ENCODE measurements at regions not wholly inside any gene's neighbourhood (a gene's known extent, or its start where the extent isn't known, plus 50 kb on each side); places are given as distances from the start of the nearest gene placed in this dataset.
A peak's percentile ranks its signal among the peaks of the same experiment; 100 is the strongest.

DNA sequence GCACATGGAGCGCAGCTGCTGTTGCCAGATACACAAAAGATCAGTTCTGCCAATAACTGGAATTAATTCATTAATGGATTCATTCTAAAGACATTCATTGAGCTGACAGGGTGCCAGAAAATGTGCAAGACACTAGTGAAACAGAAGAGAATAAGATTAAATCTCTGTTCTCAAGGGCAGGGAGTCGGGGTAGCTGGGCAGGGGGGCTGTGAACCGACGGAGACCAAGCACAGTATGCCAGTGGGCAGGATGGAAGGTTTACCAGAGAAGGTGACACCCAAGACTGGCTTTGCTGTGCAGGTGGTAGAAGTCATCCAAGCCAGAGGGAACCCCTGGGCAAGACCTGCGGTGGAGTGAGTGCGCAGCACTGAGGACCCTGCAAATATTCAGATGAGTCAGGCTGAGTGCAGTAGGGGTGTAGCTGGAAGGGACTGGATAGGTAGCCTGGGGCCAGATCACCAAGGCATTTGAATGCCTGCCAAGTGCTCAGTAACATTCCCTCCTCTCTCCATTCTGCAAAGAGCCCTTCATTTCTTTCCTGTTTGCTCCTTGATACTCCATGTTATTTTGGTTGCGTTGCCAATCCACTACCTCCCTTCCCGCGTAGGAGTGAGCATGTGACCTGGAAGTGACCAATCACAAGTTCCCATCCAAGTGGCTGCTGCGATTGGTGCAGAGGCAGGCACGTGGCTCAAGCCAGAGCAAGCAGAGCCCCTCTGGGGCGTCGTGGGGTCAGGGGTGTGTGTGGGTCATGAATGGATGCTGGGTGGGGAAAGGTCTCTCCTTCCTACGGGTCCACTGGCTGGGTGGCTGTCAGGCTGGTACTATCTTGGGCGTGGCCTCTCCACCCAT is 413.1 kb downstream of the PTPRU start:
- Mint-ChIP-seq H3K36me3 (no peaks in the 10 kb centered on the region), H3K4me3 (no peak overlapping the region), H3K27ac (no peak overlapping the region), H3K4me1 (no peaks in the 10 kb centered on the region), H3K9me3 (no peaks in the 10 kb centered on the region)
- DNase-seq (ENCODE audit: low spot score in 2 of 2) (no peak), ATAC-seq (peak; percentile 17)

DNA sequence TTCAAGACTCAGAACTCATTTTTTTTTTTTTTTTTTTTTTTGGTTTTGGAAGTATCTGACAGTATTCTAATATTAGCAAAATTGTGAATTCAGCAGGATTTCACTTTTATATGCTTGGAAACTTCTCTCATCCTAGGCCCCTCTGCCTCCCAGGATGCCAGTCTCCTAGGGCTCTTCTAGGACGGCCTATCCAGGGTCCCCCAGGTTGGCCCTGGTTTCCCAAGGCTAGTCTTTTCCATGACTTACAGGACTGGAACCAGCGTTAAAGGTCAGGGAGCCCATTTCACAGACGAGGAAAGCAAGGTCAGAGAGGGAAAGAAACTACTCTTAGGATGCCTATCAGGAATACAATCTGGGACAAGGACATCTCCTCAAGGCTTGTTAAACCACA is 412.5 kb downstream of the PTPRU start:
- no peak for DNase-seq (ENCODE audit: low spot score in 2 of 2)
- H3K27ac Mint-ChIP-seq, result no peak overlapping the region
- no peak overlapping the region for H3K4me3 Mint-ChIP-seq
- H3K9me3 Mint-ChIP-seq, result no peaks in the 10 kb centered on the region
- H3K36me3 Mint-ChIP-seq, result no peaks in the 10 kb centered on the region
- ATAC-seq, result no peak
- no peaks in the 10 kb centered on the region for H3K4me1 Mint-ChIP-seq

DNA sequence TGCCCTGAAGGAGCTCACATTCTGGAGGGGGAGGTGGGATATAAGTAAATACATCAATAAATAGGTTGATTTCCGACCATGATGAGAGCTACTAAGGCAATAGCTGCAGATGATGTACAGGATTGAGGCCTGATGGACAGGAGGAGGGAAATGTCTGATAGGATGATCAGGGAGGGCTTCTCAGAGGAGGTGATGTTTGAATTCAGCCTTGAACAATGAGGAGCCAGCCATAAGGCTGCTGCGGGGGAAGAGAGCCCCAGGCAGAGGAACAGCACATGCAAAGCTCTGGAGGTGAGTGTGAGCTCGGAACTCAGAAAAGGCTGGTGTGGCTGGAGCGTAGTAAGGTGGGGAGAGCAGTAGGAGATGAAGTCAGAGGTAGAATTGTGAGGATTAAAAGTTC is 411.7 kb downstream of the PTPRU start:
- ATAC-seq (no peak), DNase-seq (ENCODE audit: low spot score in 2 of 2) (no peak)
- Mint-ChIP-seq H3K9me3 (no peaks in the 10 kb centered on the region), H3K4me3 (no peak overlapping the region), H3K27ac (no peak overlapping the region), H3K36me3 (no peaks in the 10 kb centered on the region), H3K4me1 (no peaks in the 10 kb centered on the region)

DNA sequence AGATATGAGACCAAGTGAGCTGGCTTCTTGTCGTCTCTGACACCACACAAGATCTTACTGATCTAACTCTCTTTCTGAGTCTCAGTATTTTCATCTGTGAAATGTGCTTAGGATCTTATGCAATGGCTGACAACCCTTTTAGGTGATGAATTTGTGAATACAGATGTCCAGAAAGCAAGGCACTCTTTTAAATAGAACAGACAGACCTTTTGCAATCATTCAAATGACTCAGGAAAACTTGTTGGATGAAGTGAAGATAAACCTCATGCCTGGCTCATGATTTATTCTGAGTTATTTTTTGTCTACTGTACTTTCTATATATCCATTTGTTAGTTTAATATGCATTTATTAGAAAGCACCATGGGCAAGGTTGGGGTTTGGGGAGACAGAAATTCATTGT is 411.3 kb downstream of the PTPRU start:
- Mint-ChIP-seq H3K27ac (no peak overlapping the region), H3K4me1 (no peaks in the 10 kb centered on the region), H3K9me3 (no peaks in the 10 kb centered on the region), H3K4me3 (no peak overlapping the region), H3K36me3 (no peaks in the 10 kb centered on the region)
- no peak for ATAC-seq
- DNase-seq (ENCODE audit: low spot score in 2 of 2), result no peak

DNA sequence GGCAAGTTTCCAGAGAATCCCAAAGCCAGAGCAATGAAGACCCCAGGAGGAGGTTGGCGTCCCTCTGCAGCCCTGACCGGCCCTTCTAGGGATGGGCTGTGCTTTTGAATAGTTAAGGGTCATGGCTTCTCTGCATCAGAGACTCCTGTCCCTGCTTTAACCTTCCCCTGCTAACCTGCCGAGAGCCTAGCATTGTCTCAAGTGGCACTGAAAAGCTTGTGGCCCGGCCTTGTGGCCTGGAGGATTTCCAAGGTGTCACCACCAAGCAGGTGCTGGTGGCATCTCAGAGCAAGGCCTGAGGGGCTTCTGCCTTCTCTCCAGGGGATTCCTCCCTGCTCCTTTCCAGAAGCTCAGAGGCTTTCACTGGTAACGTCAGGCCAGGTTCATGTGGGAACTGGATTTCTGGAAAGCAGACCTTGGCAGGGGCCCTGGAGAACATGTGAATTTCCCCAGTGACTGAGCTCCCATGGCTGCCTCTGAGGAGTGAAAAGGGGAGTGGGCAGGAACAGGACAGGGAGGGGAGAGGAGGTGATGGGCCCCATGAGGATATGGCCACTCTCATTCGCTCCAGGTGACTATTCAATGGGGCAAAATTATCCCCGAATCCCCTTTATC is 409.9 kb downstream of the PTPRU start:
- no peaks in the 10 kb centered on the region for H3K9me3 Mint-ChIP-seq
- no peaks in the 10 kb centered on the region for H3K36me3 Mint-ChIP-seq
- no peaks in the 10 kb centered on the region for H3K4me1 Mint-ChIP-seq
- DNase-seq (ENCODE audit: low spot score in 2 of 2) (no peak), ATAC-seq (no peak)
- H3K4me3 Mint-ChIP-seq, result no peak overlapping the region
- H3K27ac Mint-ChIP-seq, result no peak overlapping the region

DNA sequence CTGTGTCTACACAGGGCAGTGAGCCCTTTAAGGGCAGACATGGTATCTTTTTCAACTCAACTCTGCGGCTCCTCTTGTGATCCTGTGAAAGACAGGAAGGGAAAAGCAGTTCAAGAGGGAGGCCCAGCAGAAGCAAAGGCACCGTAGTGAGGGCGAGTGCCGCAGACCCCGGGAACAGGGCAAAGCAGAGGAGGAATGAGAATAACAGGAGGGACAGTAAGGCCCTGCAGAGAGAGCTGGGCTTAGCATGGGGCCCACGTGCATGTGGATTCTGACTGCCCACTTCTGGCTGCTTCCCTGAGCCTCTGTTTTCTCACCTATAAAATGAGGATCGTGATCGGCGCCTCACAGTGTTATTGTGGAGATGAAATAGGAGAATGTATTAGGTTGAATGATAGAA is 409.3 kb downstream of the PTPRU start:
- Mint-ChIP-seq H3K27ac (no peak overlapping the region), H3K4me1 (no peaks in the 10 kb centered on the region), H3K36me3 (no peaks in the 10 kb centered on the region), H3K9me3 (no peaks in the 10 kb centered on the region), H3K4me3 (no peak overlapping the region)
- no peak for ATAC-seq
- no peak for DNase-seq (ENCODE audit: low spot score in 2 of 2)

DNA sequence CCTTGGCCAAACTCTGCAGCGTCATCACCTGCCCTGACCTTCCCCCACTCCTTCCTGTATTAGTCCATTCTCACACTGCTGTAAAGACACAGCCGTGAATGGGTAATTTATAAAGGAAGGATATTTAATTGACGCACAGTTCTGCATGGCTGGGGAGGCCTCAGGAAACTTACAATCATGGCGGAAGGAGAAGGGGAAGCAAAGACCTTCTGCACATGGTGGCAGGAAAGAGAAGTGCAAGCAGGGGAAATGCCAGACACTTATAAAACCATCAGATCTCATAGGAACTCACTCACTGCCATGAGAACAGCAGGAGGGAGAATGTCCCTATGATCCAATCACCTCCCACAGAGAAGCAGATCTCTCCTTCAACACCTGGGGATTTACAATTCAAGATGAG is 408.5 kb downstream of the PTPRU start:
- no peak for DNase-seq (ENCODE audit: low spot score in 2 of 2)
- H3K4me1 Mint-ChIP-seq, result no peaks in the 10 kb centered on the region
- H3K9me3 Mint-ChIP-seq, result no peaks in the 10 kb centered on the region
- no peak overlapping the region for H3K4me3 Mint-ChIP-seq
- no peaks in the 10 kb centered on the region for H3K36me3 Mint-ChIP-seq
- ATAC-seq, result no peak
- H3K27ac Mint-ChIP-seq, result no peak overlapping the region

DNA sequence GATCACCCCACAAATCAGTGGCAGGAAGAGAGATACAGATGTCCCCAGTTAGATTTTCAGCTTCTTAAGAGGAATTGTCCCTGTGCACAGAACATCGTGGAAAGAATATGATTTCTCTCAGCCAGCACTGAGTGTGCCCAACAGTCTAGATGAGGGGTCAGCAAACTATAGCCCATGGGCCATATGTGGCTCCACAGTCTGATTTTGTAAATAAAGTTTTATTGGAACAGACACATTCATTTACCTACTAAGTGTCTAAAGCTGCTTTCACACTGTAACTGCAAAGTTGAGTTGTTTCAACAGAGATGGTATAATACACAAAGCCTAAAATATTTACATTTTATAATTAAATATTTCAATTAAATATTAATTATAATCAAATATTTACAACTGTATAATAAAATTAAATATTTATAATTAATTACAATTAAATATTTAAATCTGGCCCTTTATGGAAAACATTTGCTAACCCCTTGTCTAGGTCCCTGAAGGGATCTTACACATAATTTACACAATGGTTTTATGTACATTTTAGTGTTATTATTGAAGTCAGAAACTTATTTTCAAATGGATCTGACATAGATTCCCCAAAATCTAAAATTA is 407.6 kb downstream of the PTPRU start:
- Mint-ChIP-seq H3K27ac (no peak overlapping the region), H3K4me3 (no peak overlapping the region), H3K9me3 (no peaks in the 10 kb centered on the region), H3K36me3 (no peaks in the 10 kb centered on the region), H3K4me1 (no peaks in the 10 kb centered on the region)
- DNase-seq (ENCODE audit: low spot score in 2 of 2) (no peak), ATAC-seq (no peak)

DNA sequence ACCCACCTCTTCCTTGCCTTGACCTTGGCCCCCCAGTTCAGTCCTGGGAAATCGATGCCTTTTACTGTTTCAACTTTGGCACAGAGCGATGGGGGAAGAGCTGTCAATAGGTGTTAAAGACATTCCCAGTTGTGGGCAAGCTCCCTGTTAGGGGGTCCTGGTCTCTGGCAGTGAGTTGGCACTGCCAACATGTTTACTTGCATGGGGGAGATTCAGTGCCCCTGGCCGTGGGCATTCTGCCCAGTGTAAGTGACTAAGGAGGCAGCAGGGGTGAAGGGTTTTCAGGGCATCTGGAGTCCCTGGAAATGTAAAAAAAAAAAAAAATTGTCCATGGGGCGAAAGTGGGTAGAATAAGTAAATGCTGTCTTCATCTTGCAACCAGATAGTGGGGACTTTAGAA is 407.0 kb downstream of the PTPRU start:
- no peaks in the 10 kb centered on the region for H3K36me3 Mint-ChIP-seq
- DNase-seq (ENCODE audit: low spot score in 2 of 2) (no peak), ATAC-seq (no peak)
- no peaks in the 10 kb centered on the region for H3K9me3 Mint-ChIP-seq
- H3K4me3 Mint-ChIP-seq, result no peak overlapping the region
- no peaks in the 10 kb centered on the region for H3K4me1 Mint-ChIP-seq
- H3K27ac Mint-ChIP-seq, result peak overlapping the region; percentile 35

DNA sequence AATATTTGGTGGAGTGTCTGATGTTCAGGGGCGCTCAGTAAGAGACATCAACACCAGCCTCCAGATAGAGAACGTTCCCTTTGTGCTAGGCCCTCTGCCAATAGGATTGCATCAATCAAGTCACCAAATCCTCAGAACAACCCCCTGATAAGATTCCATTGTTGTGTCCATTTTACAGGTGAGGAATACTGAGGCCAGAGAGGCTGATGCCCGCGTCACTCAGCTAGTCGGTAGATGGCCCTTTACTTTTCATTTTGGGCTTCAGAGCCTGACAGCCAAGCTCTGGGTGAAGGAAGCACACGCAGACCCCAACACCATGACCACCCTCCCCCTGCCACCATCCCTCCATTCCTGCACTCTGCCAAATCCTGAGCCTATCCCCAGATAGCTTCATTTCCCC is 406.2 kb downstream of the PTPRU start:
- Mint-ChIP-seq H3K27ac (no peak overlapping the region), H3K36me3 (no peaks in the 10 kb centered on the region), H3K9me3 (no peaks in the 10 kb centered on the region), H3K4me3 (no peak overlapping the region), H3K4me1 (no peaks in the 10 kb centered on the region)
- ATAC-seq (no peak), DNase-seq (ENCODE audit: low spot score in 2 of 2) (no peak)

DNA sequence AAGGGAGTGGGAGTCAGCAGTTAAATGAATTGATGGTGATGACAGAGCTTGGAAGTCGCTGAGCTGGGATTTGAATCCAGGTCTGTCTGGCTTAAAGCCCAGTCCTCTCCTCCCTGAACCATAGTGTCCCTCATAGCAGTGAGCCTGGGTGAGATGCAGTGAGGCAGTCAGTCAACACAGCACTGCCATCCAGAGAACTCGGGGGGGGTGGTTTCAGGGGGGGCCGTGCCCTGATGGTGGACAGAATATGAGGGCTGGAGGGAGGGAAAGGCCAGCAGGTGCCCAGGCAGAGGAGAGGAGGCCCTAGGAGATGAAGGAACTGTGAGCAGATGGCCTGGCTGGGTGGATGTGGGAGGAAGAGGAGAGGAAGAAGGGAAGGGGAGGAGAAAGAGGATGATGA is 405.6 kb downstream of the PTPRU start:
- H3K4me3 Mint-ChIP-seq, result no peak overlapping the region
- H3K36me3 Mint-ChIP-seq, result no peaks in the 10 kb centered on the region
- no peaks in the 10 kb centered on the region for H3K9me3 Mint-ChIP-seq
- DNase-seq (ENCODE audit: low spot score in 2 of 2) (no peak), ATAC-seq (no peak)
- H3K27ac Mint-ChIP-seq, result no peak overlapping the region
- H3K4me1 Mint-ChIP-seq, result no peaks in the 10 kb centered on the region

DNA sequence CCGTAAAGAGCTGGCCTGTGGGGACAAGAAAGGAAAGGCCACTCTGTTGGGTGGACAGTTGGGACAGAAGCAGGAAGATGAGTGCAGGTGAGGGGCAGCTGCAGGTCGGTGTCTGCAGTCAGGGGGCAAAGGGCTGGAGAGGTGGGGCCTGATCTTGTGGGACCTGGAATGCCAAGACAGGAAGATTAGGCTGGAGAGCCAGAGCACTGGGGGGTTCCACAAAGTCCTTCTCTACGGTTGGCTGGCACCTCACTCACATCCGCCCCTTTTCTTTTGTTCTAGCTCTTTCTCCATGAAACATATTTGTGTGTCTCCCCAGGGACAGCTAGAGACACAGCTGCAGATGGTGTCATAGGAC is 404.1 kb downstream of the PTPRU start:
- Mint-ChIP-seq H3K36me3 (no peaks in the 10 kb centered on the region), H3K27ac (no peak overlapping the region), H3K4me3 (no peak overlapping the region)

DNA sequence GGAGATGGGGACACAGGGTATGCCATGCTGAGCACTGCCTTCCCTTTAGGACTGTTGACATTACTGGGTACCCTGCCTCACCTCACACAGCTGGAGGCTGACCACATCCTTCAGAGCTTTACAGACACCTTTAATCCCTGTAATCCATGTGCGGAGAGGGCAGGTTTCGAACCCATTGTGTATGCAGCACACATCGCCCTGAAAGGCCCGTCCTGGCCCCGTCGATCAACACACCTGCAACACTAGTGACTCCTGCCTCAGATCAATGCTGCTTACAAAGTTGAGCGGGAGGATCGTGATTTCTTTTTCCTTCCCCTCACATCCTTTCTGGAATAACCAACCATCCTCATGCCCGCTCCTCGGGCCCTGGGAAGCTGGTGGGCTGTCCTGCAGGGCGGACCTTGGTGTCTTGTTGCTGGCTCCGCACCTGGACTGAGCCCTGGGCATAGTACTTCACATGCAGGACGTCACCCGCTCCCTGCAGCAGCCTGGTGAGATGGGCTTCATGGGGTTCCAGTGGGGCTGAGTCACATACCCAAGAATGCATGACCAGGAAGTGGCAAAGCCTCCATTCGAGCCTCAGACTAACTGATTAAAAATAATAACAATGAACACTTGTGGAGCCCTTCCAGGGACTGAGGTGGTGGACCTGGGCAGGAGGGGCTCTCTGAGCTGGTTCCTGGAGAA is 403.6 kb downstream of the PTPRU start:
- ATAC-seq (no peak), DNase-seq (ENCODE audit: low spot score in 2 of 2) (no peak)
- H3K9me3 Mint-ChIP-seq, result no peaks in the 10 kb centered on the region
- H3K4me1 Mint-ChIP-seq, result no peaks in the 10 kb centered on the region
- H3K27ac Mint-ChIP-seq, result no peak overlapping the region
- H3K36me3 Mint-ChIP-seq, result no peaks in the 10 kb centered on the region
- no peak overlapping the region for H3K4me3 Mint-ChIP-seq

More for the DNA sequence above, 404.1 kb downstream of the PTPRU start:
- DNase-seq (ENCODE audit: low spot score in 2 of 2) (no peak), ATAC-seq (no peak)
- H3K4me1 Mint-ChIP-seq, result no peaks in the 10 kb centered on the region
- H3K9me3 Mint-ChIP-seq, result no peaks in the 10 kb centered on the region

DNA sequence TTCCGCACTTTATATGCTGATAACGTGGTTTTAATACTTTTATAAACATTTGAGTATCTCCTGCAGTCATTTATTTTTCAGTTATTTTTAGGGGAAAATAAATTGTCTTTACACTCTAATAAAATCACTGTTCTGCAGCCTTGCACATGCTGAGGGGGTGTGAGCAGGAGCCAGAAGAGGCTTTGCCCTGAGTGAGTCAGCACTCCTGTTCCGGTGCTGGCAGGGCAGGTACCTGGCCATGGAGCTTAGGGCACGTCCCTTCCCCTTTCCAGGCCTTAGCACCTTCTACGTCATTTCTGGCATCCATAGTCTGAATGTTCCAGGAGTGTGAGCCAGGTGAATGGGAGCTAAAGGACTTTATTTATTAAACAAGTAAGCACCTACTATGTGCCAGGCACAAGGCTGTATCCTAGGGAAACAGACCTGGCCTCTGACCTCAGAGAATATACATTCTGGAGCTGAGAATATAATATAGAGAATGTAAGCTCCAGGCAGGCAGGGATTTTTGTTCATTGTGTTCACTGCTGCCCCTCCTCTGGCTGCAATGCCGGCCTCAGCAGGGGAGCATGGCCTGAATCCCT is 402.9 kb downstream of the PTPRU start:
- Mint-ChIP-seq H3K4me3 (no peak overlapping the region), H3K9me3 (no peaks in the 10 kb centered on the region), H3K4me1 (no peaks in the 10 kb centered on the region), H3K27ac (no peak overlapping the region), H3K36me3 (no peaks in the 10 kb centered on the region)
- no peak for ATAC-seq
- no peak for DNase-seq (ENCODE audit: low spot score in 2 of 2)

DNA sequence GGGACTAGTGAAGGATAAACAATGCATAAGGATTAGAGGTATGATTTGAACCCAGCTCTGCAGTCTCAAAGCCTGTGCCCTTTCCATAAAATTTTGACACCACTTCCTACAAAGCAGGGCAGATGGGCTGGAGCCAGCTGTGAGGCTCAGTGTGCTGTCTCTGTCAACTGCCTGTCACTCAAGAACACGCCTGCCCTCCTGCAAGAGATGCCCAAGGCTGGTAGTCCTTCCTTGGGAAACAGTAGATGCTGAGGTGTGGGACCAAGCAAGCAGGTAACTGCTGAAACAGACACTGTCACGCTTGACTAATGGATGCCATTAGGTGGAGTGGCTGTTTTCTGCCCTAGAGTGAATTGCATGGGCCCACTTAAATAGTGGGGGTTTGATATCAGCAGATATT is 402.0 kb downstream of the PTPRU start:
- no peaks in the 10 kb centered on the region for H3K9me3 Mint-ChIP-seq
- H3K4me3 Mint-ChIP-seq, result no peak overlapping the region
- DNase-seq (ENCODE audit: low spot score in 2 of 2) (no peak), ATAC-seq (no peak)
- H3K4me1 Mint-ChIP-seq, result no peaks in the 10 kb centered on the region
- no peak overlapping the region for H3K27ac Mint-ChIP-seq
- no peaks in the 10 kb centered on the region for H3K36me3 Mint-ChIP-seq
